ENCODE measurements at regions not wholly inside any gene's neighbourhood (a gene's known extent, or its start where the extent isn't known, plus 50 kb on each side); places are given as distances from the start of the nearest gene placed in this dataset. TPM values are rescaled to one million over a fixed set of nuclear protein-coding genes. Genes with fewer than 3 reads are reported as not detected.
"Not testable (repeated sequence)": the region's sequence is repeated elsewhere in the genome, so short reads cannot be mapped to it uniquely, and the experiment has no call there.

- TF ChIP-seq GABPA (IDR thresholded peaks at IDR 0.05 in 1 of 2, conservative IDR thresholded peaks at IDR 0.05 in 1 of 2) (no peak), EGR1 (IDR thresholded peaks at IDR 0.05; ENCODE audit: low read depth in 2 of 2) (no peak), RAD21 (IDR thresholded peaks at IDR 0.05) (no peak), HNF4G (IDR thresholded peaks at IDR 0.05) (no peak), RXRA (IDR thresholded peaks at IDR 0.05) (no peak), ATF3 (IDR thresholded peaks at IDR 0.05) (no peak), FOXA2 (IDR thresholded peaks at IDR 0.05) (no peak), CTCF (IDR thresholded peaks at IDR 0.05; ENCODE audit: low read depth, low read length, missing input control) (no peak)
Observed at GRCh38 chr1:88618331-88618730, 65.7 kb upstream of the PKN2 start (continued).

GRCh38 chr1:88623101-88623500 lies 61.0 kb upstream of the PKN2 start:
- H3K4me1 ChIP-seq (ENCODE audit: control insufficient read depth in 4 of 4, insufficient read depth in 4 of 4, low read length in 3 of 4); H3K4me3 ChIP-seq (ENCODE audit: low read depth in 1 of 3, low read length in 3 of 3); H3K36me3 ChIP-seq (ENCODE audit: control insufficient read depth in 4 of 4, insufficient read depth in 3 of 4, low read depth in 1 of 4, low read length in 3 of 4); H3K9ac ChIP-seq (ENCODE audit: low read depth in 1 of 2, low read length in 2 of 2); DNase-seq (ENCODE audit: low spot score); H3K27ac ChIP-seq (ENCODE audit: low read depth in 1 of 2, low read length in 2 of 2); H3K27me3 ChIP-seq (ENCODE audit: control insufficient read depth in 4 of 4, insufficient read depth in 4 of 4, low read length in 3 of 4): not testable (repeated sequence)
- 57% methylated on average over 1 of the region's 1 CpG for WGBS
- peaks cover 0 to 14% (median 8%) of the 10 kb centered on the region in 4 donors for H3K9me3 ChIP-seq (ENCODE audit: control insufficient read depth in 4 of 4, low read length in 3 of 4)

Small RNA genes lying in the stretch of these regions (small RNA-seq; reads per million reads assigned to genes)
- gene AL049861.1 (not detected), gene RF02271 (not detected), gene RN7SL583P (not detected), gene RNA5SP52 (not detected)
